MG63 (cell line): ENCODE measurements at regions not wholly inside any gene's neighbourhood (a gene's known extent, or its start where the extent isn't known, plus 50 kb on each side); places are given as distances from the start of the nearest gene placed in this dataset.

Experiments
- DNase-seq: peaks from one replicate; pipeline ENCODE4 v3.0.0-alpha.2; 2020
- H3K27me3 ChIP-seq: fragments of 250-450 bp; sonication (Bioruptor Pico); 2 replicates; pipeline ENCODE4 v1.5.1; 2020; ENCODE audit warnings: mild to moderate bottlenecking, moderate library complexity
- H3K36me3 ChIP-seq: fragments of 250-450 bp; sonication (Bioruptor Pico); 2 replicates; pipeline ENCODE4 v1.5.1; 2020; ENCODE audit warnings: mild to moderate bottlenecking, moderate library complexity
- H3K4me3 ChIP-seq: fragments of 250-450 bp; sonication (Bioruptor Pico); 2 replicates; pipeline ENCODE4 v1.5.1; 2020; ENCODE audit warnings: mild to moderate bottlenecking, moderate library complexity
- H3K9me3 ChIP-seq: fragments of 250-450 bp; sonication (Bioruptor Pico); 2 replicates; pipeline ENCODE4 v1.5.1; 2020; ENCODE audit warnings: mild to moderate bottlenecking, moderate library complexity

DNA sequence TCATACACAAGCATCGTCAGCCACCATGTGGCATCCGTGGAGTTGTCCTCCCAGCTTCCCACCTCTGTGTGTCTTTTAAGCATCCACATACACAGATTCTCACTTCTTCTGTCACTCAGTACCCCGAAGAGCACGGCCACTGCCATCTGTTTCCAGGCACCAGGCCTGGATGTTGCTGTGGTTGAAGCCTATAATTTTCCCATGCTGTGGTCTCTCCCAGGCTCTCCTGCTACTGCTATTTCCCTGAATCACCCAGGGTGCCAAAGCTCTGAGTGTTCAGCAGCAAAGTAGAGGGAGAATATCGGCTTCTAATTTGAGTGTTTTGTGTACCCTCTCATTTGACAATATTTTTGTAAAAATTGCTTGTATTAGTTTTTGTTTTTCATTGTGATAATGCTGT, 265.7 kb downstream of the DIPK2A start:
- H3K36me3 ChIP-seq = no peaks in the 10 kb centered on the region
- DNase-seq = no peak
- no peak overlapping the region for H3K4me3 ChIP-seq
- no peaks in the 10 kb centered on the region for H3K9me3 ChIP-seq
- no peaks in the 10 kb centered on the region for H3K27me3 ChIP-seq

DNA sequence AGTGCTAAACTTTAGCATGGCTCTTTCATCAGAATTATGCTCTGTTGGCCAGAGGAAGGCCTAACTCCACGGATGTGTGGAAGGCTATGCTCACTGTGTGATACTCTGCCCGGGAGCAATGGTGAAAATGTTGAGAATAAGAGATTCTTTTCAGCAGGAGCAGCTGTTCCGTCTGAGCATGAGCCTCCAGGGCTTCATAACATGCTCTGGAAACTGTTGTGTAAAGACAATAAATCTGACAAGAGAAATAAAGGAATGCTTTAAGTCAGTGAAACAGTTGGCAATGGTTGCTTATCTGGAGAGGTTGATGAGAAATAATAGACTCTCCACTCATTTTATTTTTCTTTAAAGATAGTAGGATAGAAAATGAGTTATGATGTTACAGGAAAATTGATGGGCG, 269.8 kb downstream of the DIPK2A start:
- no peak for DNase-seq
- H3K9me3 ChIP-seq = no peaks in the 10 kb centered on the region
- H3K4me3 ChIP-seq = no peak overlapping the region
- no peaks in the 10 kb centered on the region for H3K36me3 ChIP-seq
- no peaks in the 10 kb centered on the region for H3K27me3 ChIP-seq

DNA sequence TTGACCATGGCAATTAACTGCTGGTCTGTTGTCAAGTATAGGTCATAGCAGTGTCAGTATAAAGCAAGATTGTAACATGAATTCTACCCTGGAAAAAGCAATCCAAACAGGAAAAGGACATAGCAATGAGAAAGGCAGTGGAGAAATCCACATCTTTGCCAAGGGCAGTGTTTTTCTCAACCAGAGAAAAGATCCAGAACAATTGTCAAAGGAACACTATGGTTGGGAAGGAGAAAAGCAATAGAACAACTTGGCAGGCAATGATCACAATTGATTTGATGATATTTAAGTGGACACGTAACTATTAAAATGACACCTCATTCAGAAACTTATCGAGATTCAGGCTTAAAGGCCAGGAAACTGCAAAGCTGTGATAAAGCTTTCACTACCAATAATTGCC, 271.1 kb downstream of the DIPK2A start:
- DNase-seq = no peak
- no peaks in the 10 kb centered on the region for H3K36me3 ChIP-seq
- no peaks in the 10 kb centered on the region for H3K27me3 ChIP-seq
- H3K4me3 ChIP-seq = no peak overlapping the region
- H3K9me3 ChIP-seq = no peaks in the 10 kb centered on the region

DNA sequence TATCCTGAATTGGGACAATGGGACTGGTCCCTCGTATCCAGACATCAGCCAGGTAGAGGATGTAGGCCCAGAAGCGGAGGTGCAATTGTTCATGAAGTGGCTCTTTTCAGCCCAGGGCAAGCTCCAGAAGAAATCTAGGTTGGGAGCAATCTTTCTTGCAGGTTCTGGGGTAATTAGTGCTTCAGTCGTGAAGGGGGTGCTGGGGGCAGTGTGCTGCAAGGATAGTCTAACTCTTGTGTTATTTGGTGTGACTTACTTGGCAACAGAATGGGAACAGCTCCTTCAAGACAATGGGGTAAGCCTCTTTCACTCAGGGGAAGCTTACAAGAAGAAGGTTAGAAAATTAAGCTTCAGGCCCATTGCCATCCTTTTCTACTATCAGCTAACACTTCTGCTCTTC, 273.0 kb downstream of the DIPK2A start:
- H3K36me3 ChIP-seq = no peaks in the 10 kb centered on the region
- H3K4me3 ChIP-seq = no peak overlapping the region
- no peaks in the 10 kb centered on the region for H3K9me3 ChIP-seq
- H3K27me3 ChIP-seq = no peaks in the 10 kb centered on the region
- no peak for DNase-seq

DNA sequence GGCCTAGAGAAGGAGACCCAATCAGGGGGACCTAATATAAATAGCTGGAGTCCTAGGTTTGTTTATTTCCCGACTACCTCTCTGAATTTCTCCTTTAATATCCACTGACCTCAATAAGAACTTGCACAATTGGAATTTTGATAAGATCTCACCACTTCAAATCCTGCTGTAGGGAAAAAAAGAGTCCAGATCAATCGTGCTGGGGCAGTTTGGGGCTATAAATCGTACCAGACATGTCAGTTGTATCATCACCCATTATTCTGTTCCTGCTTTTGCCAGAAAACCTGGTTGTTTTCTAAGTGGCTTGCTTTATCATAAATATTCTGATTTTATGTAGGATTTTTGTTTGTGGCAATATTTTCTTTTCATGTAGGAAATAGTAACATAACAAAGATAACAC, 281.3 kb downstream of the DIPK2A start:
- no peaks in the 10 kb centered on the region for H3K9me3 ChIP-seq
- H3K27me3 ChIP-seq = no peaks in the 10 kb centered on the region
- no peaks in the 10 kb centered on the region for H3K36me3 ChIP-seq
- DNase-seq = no peak
- no peak overlapping the region for H3K4me3 ChIP-seq

DNA sequence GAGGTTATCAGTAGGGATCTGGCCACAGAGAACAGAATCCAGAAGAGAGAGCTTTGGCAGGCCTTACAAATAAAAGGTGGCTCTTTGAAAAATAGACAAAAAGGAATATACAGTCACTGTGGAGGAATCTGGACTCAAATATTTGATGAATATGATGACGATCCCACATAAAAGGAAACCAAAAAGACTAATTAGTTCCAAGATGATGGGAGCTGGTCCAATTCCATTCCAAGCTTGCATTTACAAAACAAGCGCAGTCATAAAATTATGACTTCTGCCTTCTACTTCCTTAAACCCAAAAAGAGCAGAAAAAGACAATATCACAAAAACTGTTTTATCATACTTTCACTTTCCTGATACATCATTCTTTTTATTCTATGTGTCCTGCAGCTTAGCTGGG, 285.8 kb downstream of the DIPK2A start:
- Histone ChIP-seq H3K4me3 (no peak overlapping the region), H3K36me3 (no peaks in the 10 kb centered on the region), H3K27me3 (no peaks in the 10 kb centered on the region), H3K9me3 (no peaks in the 10 kb centered on the region)
- DNase-seq = no peak

DNA sequence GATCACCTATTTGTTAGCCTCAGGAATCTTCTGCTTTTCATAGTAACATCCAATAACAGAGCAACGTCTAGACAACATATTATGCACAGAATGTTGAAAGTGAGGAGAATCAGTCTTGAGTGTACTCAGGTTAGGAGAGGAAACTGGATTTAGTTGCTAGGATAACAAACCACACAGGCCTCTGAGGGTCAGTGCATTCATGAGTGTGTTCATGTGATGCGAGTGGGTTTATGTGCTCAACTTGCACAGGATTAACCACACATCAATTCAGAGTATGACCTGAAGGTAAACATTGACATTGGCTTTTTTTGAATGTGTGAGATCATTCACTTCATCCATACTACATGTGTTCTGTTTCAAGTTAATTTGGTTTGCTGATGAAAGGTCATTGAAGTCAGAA, 287.6 kb downstream of the DIPK2A start:
- Histone ChIP-seq H3K36me3 (no peaks in the 10 kb centered on the region), H3K4me3 (no peak overlapping the region), H3K27me3 (no peaks in the 10 kb centered on the region), H3K9me3 (no peaks in the 10 kb centered on the region)
- DNase-seq = no peak

DNA sequence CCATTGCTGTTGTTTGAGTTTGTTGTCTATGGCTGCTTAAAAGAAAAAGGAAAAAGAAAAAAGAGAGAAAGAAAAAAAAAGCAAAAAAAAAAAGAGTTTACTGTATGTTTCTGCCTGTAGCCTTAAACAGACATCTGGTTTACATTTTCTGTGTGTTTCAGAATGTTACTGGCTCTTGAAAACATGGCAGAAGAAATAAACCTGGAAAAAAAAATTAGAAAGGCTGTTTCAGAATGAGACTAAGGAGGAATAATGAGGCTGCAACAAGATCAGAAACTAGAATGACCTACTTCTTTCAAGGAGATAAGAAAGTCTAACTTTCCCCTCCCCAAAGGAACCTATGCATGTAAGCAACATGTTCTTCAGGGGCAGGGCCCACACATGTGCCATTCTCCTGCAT, 292.1 kb downstream of the DIPK2A start:
- no peak for DNase-seq
- Histone ChIP-seq H3K4me3 (no peak overlapping the region), H3K9me3 (no peaks in the 10 kb centered on the region), H3K36me3 (no peaks in the 10 kb centered on the region), H3K27me3 (no peaks in the 10 kb centered on the region)

DNA sequence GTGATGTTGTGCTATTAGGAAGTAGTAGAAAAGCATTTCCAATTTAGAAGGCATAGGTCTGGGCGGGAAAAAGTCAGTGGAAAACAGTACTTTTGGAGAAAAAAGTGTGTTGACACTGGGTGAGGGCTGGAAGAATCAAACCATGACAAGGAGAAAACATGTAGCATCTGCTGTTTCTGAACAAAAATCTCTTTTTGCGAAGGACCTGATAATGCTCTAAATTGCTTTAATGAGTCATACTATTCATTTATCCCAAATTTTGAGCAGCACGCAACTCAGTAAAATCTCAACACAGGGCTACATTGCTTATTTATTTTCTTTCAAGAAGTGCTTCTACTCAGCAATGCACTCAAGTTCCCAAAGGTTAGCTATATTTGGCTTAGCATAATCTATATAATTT, 292.7 kb downstream of the DIPK2A start:
- Histone ChIP-seq H3K36me3 (no peaks in the 10 kb centered on the region), H3K9me3 (no peaks in the 10 kb centered on the region), H3K27me3 (no peaks in the 10 kb centered on the region), H3K4me3 (no peak overlapping the region)
- DNase-seq = no peak

DNA sequence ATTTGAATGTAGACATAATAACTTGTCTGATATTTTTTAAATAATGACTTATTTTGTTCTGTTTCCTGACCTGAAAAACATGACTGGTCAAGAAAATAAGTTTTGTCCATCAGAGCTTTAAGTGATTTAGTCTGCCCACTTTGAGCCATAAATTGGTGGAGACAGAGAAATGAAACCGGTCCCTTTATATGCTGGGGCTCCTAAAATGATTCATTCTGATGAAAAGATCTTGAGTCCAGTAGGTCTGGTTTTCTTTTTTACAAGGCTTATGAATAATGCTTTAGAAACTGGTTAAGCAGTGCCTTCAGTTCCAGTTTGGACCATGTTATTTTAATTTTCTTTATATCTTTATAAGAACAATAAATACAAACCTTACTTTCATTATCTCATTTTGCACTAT, 293.2 kb downstream of the DIPK2A start:
- Histone ChIP-seq H3K9me3 (no peaks in the 10 kb centered on the region), H3K27me3 (no peaks in the 10 kb centered on the region), H3K36me3 (no peaks in the 10 kb centered on the region), H3K4me3 (no peak overlapping the region)
- DNase-seq = no peak

DNA sequence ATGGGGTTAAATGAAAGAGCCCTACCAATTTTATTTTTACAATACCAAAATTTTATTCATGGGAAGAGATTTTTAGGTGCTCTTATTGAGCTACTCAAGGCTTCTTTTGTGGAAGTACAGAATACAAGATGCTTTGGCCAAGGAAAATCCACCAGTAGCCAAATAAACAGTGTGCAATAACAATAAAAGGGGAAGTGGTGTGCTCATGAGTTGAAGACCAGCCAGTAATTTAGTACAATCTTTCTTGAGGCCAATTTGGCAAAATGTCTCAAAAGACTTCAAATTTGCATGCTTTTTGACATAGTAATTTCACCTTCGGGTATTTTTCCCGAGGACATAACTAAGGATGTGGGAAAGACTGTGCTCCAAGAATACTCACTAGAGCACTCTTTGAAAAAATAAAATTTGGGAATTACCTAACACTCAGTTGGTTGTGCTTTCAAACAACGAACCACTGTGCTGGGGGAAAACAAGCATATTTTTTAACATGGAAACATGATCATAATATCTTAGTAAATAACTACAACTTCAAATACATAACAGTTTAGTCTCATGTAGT, 294.0 kb downstream of the DIPK2A start:
- Histone ChIP-seq H3K27me3 (no peaks in the 10 kb centered on the region), H3K36me3 (no peaks in the 10 kb centered on the region)
- DNase-seq = no peak

DNA sequence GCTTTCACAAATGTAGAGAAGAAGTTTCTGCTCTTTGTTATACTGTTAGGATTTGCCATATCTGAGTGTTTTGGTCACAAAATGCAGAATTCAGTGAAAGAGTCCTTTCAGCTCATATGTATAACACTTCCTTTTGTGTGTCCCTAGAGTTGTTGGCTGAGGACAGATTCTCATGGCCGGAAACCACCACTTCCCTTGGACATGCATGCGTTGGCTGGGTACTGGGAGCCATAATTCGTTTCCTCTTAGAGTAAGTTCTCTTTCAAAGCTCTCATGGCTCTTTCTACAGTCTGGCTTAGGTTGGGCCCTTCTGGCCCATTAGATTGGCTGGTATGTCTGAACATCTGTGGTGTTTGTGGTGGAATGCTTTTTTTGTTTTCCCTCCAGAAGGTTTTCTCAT, 298.5 kb downstream of the DIPK2A start:
- H3K4me3 ChIP-seq = no peak overlapping the region
- H3K9me3 ChIP-seq = no peaks in the 10 kb centered on the region
- H3K36me3 ChIP-seq = no peaks in the 10 kb centered on the region
- no peak for DNase-seq
- H3K27me3 ChIP-seq = no peaks in the 10 kb centered on the region

More for the DNA sequence above, 294.0 kb downstream of the DIPK2A start:
- Histone ChIP-seq H3K4me3 (no peak overlapping the region), H3K9me3 (no peaks in the 10 kb centered on the region)

DNA sequence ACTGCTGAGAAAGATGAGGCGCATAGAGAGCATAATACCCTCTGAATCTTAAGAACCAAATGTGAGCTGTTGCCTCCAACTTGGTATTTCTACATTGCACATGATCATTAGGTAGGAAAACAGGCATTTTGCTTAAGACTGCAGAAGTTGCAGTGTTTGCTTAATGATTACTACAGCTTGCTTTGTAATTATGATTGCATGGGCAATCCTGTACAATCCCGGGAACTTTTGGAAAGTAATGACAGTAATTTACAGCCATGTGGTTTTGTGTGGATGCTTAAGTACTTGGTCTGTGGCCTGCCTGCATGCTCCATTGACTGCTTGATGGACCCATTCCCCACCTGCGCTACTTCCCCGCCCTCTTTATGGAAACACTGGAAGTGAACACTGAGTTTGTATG, 301.1 kb downstream of the DIPK2A start:
- no peak for DNase-seq
- Histone ChIP-seq H3K36me3 (no peaks in the 10 kb centered on the region), H3K9me3 (no peaks in the 10 kb centered on the region), H3K27me3 (no peaks in the 10 kb centered on the region), H3K4me3 (no peak overlapping the region)

DNA sequence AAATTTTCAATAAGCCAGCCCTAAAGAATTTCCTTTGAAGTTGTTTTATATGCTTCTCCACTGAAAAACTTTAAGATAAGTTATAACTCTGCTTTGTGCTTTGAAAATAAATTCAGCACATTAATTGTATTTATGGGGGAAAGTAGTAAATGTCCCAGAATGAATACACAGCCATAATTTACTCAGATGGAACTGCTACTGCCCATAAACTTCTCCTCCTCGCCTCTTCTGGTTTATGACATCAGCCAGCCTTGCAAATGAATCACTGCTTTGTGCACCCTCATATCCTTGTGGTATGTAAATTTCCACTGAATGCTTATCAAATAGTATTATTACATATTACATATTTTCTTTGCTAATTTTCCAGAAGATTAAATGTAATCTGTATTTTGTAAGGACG, 302.0 kb downstream of the DIPK2A start:
- Histone ChIP-seq H3K9me3 (no peaks in the 10 kb centered on the region), H3K36me3 (no peaks in the 10 kb centered on the region), H3K4me3 (no peak overlapping the region), H3K27me3 (no peaks in the 10 kb centered on the region)
- no peak for DNase-seq

DNA sequence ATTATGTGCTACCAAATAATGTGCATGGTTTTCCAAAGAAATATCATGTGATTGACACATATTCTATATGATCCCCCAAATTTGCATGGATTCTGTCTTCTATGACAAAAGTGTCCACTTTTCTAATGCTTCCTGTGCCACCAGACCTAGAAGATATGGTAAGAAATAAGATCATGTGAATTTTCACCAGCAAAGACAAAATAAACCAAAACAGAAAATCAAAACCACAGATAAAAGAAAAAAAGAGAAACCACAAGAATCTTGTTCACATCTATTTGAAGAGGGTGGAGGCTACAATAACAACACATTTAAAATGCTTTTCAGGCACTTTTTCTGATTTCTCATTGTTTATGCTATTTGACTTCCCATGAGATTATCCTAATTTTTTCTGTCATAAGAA, 303.4 kb downstream of the DIPK2A start:
- Histone ChIP-seq H3K9me3 (no peaks in the 10 kb centered on the region), H3K4me3 (no peak overlapping the region), H3K27me3 (no peaks in the 10 kb centered on the region), H3K36me3 (no peaks in the 10 kb centered on the region)
- DNase-seq = no peak

DNA sequence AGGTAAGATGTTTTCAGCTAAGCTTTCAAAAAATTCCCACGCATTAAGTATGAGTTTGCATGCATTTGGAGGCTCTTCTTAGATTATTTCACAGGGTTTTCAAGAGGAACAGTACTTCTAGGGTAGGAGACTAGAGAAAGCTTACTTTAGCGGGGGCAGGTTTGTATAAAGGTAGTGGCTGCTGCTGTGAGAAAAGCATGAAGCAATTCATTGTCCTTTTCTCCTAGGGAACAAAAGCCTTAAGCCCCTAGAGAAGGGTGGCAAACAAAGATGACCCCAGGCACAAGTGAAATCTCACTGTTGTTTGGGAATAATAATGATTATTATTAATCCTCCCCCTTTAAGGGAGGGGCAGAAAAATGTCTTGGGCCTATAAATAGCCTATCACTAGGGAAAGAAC, 310.7 kb downstream of the DIPK2A start:
- Histone ChIP-seq H3K9me3 (no peaks in the 10 kb centered on the region), H3K27me3 (no peaks in the 10 kb centered on the region), H3K4me3 (no peak overlapping the region), H3K36me3 (no peaks in the 10 kb centered on the region)
- DNase-seq = no peak

DNA sequence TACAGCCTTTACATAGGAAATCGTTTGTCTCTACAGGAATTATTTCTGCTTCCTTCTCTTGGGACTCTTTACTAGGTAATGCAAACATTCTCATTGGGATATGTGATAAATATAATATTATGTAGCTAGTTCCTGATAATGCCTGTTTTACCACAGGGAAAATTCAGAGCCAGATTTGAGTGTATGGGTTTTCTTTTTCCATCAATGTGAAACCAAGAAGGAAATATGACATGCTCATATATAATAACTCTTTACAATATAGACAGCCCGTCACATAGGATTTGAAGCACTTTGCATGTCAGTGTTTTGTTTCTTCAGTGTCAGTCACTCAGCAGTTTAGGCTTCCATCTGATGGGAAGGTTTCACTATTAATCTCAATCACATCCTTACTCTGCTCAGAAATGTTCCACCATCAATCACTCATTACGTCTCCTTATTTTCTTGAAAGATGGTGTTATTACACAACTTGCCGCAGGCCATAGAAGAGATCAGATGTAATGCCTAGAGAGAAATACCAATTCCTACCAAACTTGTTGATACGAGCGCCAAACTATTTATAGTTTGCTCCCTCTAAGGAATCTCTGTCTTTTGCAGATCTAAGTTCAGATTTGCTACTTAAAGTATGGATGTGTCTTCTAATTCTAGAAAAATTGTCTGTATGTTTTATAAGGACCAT, 314.8 kb downstream of the DIPK2A start:
- no peaks in the 10 kb centered on the region for H3K9me3 ChIP-seq
- H3K36me3 ChIP-seq = no peaks in the 10 kb centered on the region
- no peak for DNase-seq
- no peak overlapping the region for H3K4me3 ChIP-seq
- H3K27me3 ChIP-seq = no peaks in the 10 kb centered on the region

DNA sequence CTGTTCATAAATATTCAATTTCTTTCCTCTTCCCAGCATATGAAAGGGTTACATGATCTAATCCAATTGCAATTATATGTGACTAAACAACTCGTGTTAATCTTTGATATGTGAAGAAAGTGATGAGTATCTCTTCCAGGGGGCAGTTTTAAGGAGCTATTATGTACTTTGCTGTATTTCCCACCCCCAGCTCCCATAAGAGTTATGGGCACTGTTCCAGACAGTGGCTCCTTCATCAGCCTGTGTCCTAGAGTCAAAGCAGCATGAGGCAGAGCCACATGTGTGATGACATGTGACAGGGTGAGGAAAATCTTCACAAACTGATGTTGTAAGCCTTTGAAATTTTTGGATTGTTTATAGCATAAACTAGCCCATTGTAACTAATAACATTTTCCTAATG, 315.4 kb downstream of the DIPK2A start:
- no peaks in the 10 kb centered on the region for H3K9me3 ChIP-seq
- H3K36me3 ChIP-seq = no peaks in the 10 kb centered on the region
- DNase-seq = no peak
- H3K27me3 ChIP-seq = no peaks in the 10 kb centered on the region
- H3K4me3 ChIP-seq = no peak overlapping the region

DNA sequence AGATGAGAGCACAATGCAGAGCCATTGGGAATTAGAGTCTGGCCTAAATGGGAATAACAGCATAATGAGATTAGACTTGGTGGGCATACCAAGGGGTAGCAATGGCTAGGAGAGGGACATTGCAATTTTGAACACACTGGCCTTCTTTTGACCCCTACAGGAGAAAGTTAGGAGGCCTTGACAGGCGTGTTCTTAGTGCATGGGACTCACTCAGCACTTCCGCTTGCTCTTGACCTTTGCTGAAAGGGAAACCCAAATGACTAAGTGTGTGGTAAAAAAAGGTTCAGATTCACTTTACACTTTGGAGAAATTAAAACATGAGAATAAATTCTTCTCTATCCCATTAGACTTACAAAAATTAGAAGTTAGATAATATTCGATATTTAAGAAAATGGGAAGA, 317.4 kb downstream of the DIPK2A start:
- no peak for DNase-seq
- Histone ChIP-seq H3K4me3 (no peak overlapping the region), H3K9me3 (no peaks in the 10 kb centered on the region), H3K36me3 (no peaks in the 10 kb centered on the region), H3K27me3 (no peaks in the 10 kb centered on the region)
